ENCODE measurements at regions not wholly inside any gene's neighbourhood (a gene's known extent, or its start where the extent isn't known, plus 50 kb on each side); places are given as distances from the start of the nearest gene placed in this dataset.

DNA sequence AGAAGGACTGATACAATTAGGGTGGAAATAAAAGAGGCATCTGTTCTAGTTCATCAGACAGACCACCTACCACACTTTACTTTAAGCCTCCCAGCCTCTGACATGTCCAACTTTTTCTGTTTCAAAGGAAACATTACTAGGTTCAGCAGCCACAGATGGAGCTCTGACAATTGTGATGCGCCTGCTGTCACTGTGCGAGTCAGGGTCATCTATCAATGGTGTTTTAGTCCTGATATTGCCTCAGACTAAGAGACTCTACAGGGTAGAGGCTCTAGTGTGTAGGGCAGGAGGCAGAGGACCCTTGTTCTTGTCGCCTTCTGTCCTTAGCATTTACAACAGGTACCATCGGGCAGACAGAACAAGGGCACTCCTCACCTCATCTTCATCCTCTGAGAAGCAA, 685.0 kb upstream of the SGCG start:
- H3K4me3 ChIP-seq (ENCODE audit: low read depth, low read length) = no peak overlapping the region
- TF ChIP-seq, protein P1, sequence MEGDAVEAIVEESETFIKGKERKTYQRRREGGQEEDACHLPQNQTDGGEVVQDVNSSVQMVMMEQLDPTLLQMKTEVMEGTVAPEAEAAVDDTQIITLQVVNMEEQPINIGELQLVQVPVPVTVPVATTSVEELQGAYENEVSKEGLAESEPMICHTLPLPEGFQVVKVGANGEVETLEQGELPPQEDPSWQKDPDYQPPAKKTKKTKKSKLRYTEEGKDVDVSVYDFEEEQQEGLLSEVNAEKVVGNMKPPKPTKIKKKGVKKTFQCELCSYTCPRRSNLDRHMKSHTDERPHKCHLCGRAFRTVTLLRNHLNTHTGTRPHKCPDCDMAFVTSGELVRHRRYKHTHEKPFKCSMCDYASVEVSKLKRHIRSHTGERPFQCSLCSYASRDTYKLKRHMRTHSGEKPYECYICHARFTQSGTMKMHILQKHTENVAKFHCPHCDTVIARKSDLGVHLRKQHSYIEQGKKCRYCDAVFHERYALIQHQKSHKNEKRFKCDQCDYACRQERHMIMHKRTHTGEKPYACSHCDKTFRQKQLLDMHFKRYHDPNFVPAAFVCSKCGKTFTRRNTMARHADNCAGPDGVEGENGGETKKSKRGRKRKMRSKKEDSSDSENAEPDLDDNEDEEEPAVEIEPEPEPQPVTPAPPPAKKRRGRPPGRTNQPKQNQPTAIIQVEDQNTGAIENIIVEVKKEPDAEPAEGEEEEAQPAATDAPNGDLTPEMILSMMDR (IDR thresholded peaks at IDR 0.05; ENCODE audit: low read depth, low read length) = no peak

DNA sequence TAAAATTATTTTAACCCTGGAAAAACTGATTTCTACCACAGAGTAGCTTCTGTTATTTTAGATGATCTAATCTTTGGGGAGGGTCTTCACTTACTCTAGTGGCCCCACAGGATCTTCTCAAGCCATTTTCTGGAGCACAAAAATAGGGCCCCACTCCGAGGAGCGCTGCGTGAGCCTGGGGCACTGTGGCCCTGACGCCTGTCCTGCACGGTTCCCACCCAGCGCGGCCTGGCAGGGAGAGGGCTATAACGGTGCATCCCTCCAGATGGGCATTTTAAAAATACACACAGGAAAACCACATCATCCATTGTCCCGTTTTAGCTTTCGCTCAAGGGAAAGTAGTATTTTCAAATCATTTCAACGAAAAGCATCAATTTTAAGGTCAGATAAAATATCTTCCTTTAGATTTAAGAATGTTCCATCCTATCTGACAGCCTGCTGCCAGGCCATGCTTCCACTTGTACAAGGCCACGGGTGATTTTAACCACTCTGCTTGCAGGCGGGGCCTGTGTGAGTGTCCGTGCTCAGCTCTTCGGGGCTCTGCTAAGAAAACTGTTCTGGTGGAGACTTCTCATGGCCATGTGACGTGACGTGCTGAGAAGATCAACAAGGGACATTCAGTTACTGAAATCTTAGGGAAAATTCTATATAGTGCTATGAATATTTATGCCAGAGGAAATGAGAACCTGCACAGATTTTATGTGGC, 683.8 kb upstream of the SGCG start:
- TF ChIP-seq, protein P1 (IDR thresholded peaks at IDR 0.05; ENCODE audit: low read depth, low read length) = no peak
- no peak overlapping the region for H3K4me3 ChIP-seq (ENCODE audit: low read depth, low read length)

DNA sequence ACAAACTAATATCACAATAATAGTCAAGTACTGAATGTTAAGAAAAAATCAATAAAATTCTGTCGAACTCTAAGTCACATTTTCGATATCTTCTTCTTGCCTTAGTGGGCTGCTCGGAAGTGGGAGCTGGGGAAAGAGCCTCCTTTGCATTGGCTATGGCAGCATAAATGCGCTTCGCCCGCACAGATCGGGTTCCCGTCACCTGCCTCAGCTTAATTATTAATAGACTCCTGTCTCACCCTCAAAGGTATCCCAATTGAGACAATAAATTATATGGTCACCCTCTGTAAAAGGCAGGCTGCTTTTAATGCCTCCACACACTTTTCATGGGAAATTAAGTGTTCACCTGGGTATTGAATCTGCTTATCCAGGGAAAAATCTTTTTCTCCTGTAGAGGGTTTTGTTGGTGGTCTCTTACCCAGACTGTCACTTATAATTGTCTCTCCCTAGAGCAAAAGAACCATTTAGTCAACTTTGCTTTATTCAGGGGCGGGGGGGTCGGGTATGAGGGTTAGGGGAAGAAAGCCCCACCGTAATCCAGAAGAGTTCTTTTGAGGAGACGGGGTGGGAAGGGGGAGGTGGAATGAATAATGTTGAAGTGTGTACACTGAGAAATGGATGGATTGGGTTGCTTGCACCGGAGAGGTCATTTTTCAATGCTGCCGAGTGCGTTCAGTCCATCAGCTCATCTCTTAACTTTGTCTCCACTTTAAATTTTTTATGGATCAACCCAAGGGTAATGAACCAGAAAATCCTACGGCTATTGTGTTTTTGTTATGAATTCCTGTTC, 682.6 kb upstream of the SGCG start:
- H3K4me3 ChIP-seq (ENCODE audit: low read depth, low read length) = no peak overlapping the region
- TF ChIP-seq, protein P1 (IDR thresholded peaks at IDR 0.05; ENCODE audit: low read depth, low read length) = no peak

DNA sequence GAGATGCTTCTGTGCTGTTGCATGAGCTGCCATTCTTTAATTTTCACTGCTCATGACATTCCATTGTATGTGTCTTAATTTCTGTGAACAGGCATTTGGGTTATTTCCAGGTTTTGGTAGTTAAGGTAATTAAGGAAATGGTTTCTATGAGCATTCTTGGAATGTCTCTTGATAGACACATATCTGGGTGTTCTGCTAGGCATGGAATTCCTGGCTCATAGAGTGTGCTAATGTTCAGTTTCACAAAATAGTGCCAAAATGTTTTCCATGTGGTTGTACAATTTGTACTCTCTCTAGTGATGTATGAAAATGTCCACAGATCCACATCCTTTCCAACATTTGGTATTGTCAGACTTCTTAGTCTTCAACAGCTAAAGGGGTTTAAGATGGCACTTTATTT, 680.9 kb upstream of the SGCG start:
- TF ChIP-seq, protein P1 (IDR thresholded peaks at IDR 0.05; ENCODE audit: low read depth, low read length) = no peak
- H3K4me3 ChIP-seq (ENCODE audit: low read depth, low read length) = no peak overlapping the region

DNA sequence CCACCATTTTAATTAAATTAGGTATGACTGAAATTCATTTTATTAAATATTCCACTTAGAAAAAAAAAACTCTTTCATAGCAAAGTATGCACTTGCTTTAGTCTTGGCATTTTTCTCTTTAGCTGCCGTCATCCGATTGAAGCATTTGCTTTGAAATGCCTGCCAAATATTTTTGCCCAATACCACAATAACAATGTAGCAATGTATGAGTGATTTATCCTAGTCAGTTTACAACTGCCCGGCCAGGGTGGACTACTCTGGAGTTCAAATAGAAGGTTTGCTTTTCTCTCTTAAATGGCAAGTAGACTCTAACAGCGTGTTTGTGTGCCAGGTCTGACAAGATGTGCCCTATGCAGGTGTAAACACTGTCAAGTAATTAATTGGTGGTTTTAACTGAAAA, 675.3 kb upstream of the SGCG start:
- TF ChIP-seq, protein P1 (IDR thresholded peaks at IDR 0.05; ENCODE audit: low read depth, low read length) = no peak
- no peak overlapping the region for H3K4me3 ChIP-seq (ENCODE audit: low read depth, low read length)

DNA sequence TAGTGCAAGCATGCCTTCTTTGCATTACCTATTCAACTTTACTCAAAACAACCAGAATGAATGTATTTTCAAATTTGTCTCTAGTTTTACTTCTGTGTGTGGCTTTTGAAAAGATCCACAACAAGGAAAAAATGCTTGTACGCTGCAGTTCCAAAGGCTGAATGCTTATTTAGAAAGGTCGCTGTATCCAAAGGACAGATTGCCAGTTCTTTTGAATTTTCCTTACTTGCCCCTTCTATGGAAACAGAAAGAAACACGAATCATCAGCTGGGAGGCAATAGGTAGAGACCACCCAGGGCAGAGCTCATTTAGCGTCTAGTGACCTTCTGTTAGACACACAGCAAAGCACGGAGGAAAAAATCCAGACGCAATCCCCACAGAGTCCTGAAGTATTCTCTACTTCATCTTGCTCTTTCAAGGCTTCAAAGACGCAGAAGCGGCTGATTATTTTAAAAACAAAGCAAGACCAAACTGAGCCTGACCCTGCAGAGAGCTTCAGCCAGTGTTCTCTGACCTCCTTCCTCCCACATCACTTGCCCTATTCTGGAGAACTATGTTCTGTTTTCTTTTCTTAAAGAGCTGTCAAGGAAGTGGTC, 674.6 kb upstream of the SGCG start:
- H3K4me3 ChIP-seq (ENCODE audit: low read depth, low read length) = no peak overlapping the region
- TF ChIP-seq, protein P1 (IDR thresholded peaks at IDR 0.05; ENCODE audit: low read depth, low read length) = no peak

DNA sequence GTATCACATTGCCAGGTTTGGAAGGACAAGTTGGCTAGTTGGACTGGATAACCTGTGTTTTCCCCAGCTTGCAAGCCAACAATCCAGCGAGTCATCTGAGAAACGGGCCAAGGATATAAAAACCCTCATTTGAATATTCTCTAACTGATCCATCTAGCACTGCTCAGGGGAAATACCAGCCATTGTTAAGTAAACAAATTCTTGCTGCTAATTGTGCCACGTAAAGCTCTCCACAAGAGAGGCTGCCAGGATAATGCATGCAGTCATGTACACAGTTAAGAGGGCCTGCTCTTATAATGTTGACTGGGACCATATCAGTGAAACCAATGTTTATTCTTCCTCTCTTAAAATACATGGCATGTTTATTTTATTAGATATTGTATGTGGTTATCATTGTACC, 663.2 kb upstream of the SGCG start:
- H3K4me3 ChIP-seq (ENCODE audit: low read depth, low read length) = no peak overlapping the region
- TF ChIP-seq, protein P1 (IDR thresholded peaks at IDR 0.05; ENCODE audit: low read depth, low read length) = no peak

Data from WI38 (cell line).